ENCODE measurements at regions not wholly inside any gene's neighbourhood (a gene's known extent, or its start where the extent isn't known, plus 50 kb on each side); places are given as distances from the start of the nearest gene placed in this dataset.

- Histone ChIP-seq H3K27me3 (no peaks in the 10 kb centered on the region), H3K27ac (no peak overlapping the region), H3K36me3 (no peaks in the 10 kb centered on the region), H3K9me3 (no peaks in the 10 kb centered on the region), H3K4me3 (no peak overlapping the region), H3K4me1 (no peaks in the 10 kb centered on the region)
- TF ChIP-seq POLR2A (IDR thresholded peaks at IDR 0.05) (no peak), CTCF (IDR thresholded peaks at IDR 0.05) (no peak)
- intact Hi-C loops (cut with DNase I; ENCODE audit: low total_unique reads): no loop called here
- DNase-seq: no peak
Measured at GRCh38 chr16:59604354-59604753, 870.2 kb upstream of the GOT2 start.

GRCh38 chr16:59601452-59601851 lies 867.3 kb upstream of the GOT2 start:
- Histone ChIP-seq H3K4me1 (no peaks in the 10 kb centered on the region), H3K27ac (no peak overlapping the region), H3K9me3 (no peaks in the 10 kb centered on the region), H3K27me3 (no peaks in the 10 kb centered on the region), H3K36me3 (no peaks in the 10 kb centered on the region), H3K4me3 (no peak overlapping the region)
- TF ChIP-seq POLR2A (IDR thresholded peaks at IDR 0.05): no peak
- no peak for DNase-seq
- intact Hi-C loops (cut with DNase I; ENCODE audit: low total_unique reads): no loop called here

GRCh38 chr16:59597269-59597668 lies 863.2 kb upstream of the GOT2 start:
- no peak for TF ChIP-seq CTCF (IDR thresholded peaks at IDR 0.05)
- no peak for TF ChIP-seq POLR2A (IDR thresholded peaks at IDR 0.05)
- no peak overlapping the region for H3K4me3 ChIP-seq
- no peaks in the 10 kb centered on the region for H3K27me3 ChIP-seq
- H3K4me1 ChIP-seq: no peaks in the 10 kb centered on the region
- intact Hi-C loops (cut with DNase I; ENCODE audit: low total_unique reads): no loop called here
- DNase-seq: no peak
- H3K9me3 ChIP-seq: no peaks in the 10 kb centered on the region
- H3K36me3 ChIP-seq: no peaks in the 10 kb centered on the region
- H3K27ac ChIP-seq: no peak overlapping the region

GRCh38 chr16:59596693-59597092 lies 862.6 kb upstream of the GOT2 start:
- Histone ChIP-seq H3K9me3 (no peaks in the 10 kb centered on the region), H3K27ac (no peak overlapping the region), H3K4me3 (no peak overlapping the region), H3K36me3 (no peaks in the 10 kb centered on the region), H3K4me1 (no peaks in the 10 kb centered on the region), H3K27me3 (no peaks in the 10 kb centered on the region)
- intact Hi-C loops (cut with DNase I; ENCODE audit: low total_unique reads): no loop called here
- no peak for DNase-seq
- TF ChIP-seq CTCF (IDR thresholded peaks at IDR 0.05) (no peak), POLR2A (IDR thresholded peaks at IDR 0.05) (no peak)

- TF ChIP-seq POLR2A (IDR thresholded peaks at IDR 0.05): no peak
- TF ChIP-seq CTCF (IDR thresholded peaks at IDR 0.05): no peak
- no peaks in the 10 kb centered on the region for H3K4me1 ChIP-seq
- intact Hi-C loops (cut with DNase I; ENCODE audit: low total_unique reads): no loop called here
Measured at GRCh38 chr16:59593194-59593661, 859.1 kb upstream of the GOT2 start.

GRCh38 chr16:59591480-59591879 lies 857.4 kb upstream of the GOT2 start:
- no peak for DNase-seq
- no peaks in the 10 kb centered on the region for H3K36me3 ChIP-seq
- no peak overlapping the region for H3K4me3 ChIP-seq
- no peaks in the 10 kb centered on the region for H3K9me3 ChIP-seq
- intact Hi-C loops (cut with DNase I; ENCODE audit: low total_unique reads): no loop called here
- no peak overlapping the region for H3K27ac ChIP-seq
- no peaks in the 10 kb centered on the region for H3K27me3 ChIP-seq
- H3K4me1 ChIP-seq: no peaks in the 10 kb centered on the region
- no peak for TF ChIP-seq CTCF (IDR thresholded peaks at IDR 0.05)
- no peak for TF ChIP-seq POLR2A (IDR thresholded peaks at IDR 0.05)

More at GRCh38 chr16:59593194-59593661, 859.1 kb upstream of the GOT2 start:
- no peak overlapping the region for H3K4me3 ChIP-seq
- no peak for DNase-seq
- no peak overlapping the region for H3K27ac ChIP-seq
- H3K36me3 ChIP-seq: no peaks in the 10 kb centered on the region
- no peaks in the 10 kb centered on the region for H3K9me3 ChIP-seq
- H3K27me3 ChIP-seq: no peaks in the 10 kb centered on the region

All from uterus (tissue), 3 donors.